Sigmoid colon (tissue), 3 donors: ENCODE measurements at regions not wholly inside any gene's neighbourhood (a gene's known extent, or its start where the extent isn't known, plus 50 kb on each side); places are given as distances from the start of the nearest gene placed in this dataset.

Source experiments
- CTCF ChIP-seq, 4 experiments: fragments of 450-650 bp in 3 of 4; fragments of 200-600 bp in 1 of 4; IDR thresholded peaks; one replicate each; pipeline ENCODE4 v1.5.1; 2016 to 2019; ENCODE audit warnings: antibody characterized with exemption in 4 of 4, mild to moderate bottlenecking in 3 of 4, moderate library complexity in 2 of 4
- POLR2A ChIP-seq, 2 donors: fragments of 450-650 bp; IDR thresholded peaks; one replicate each; pipeline ENCODE4 v1.6.1; 2016; ENCODE audit warnings: antibody characterized with exemption in 2 of 2, mild to moderate bottlenecking in 2 of 2, moderate library complexity in 2 of 2

- TF ChIP-seq POLR2A (IDR thresholded peaks at IDR 0.05) (no peak), CTCF (IDR thresholded peaks at IDR 0.05) (no peak)
Measured at GRCh38 chr4:20565075-20565721, 135.1 kb upstream of the PACRGL start.
